CD4-positive, alpha-beta memory T cell (primary cell): ENCODE measurements at regions not wholly inside any gene's neighbourhood (a gene's known extent, or its start where the extent isn't known, plus 50 kb on each side); places are given as distances from the start of the nearest gene placed in this dataset.

Experiments used
- CTCF ChIA-PET: fragments of 350-600 bp; sonication (Branson Sonifier 250); formaldehyde crosslinking; loops from one replicate; lab custom pipeline; 2021; ENCODE audit warnings: inconsistent platforms; ENCODE audit not compliant: partially characterized antibody; lab: Charles Lee
- POLR2A ChIA-PET: fragments of 350-600 bp; sonication (Branson Sonifier 250); formaldehyde crosslinking; loops from one replicate; lab custom pipeline; 2021; ENCODE audit not compliant: partially characterized antibody; lab: Charles Lee
- DNase-seq, 5 donors: peaks; one replicate each; pipeline versions ENCODE4 v3.0.0 to v3.0.0-alpha.2; 2020 to 2022; ENCODE audit warnings: mixed read lengths in 1 of 5
- H3K27ac ChIP-seq: one replicate; pipeline ENCODE4 v1.7.0; 2013; ENCODE audit warnings: low read depth, low read length
- H3K27me3 ChIP-seq: 2 replicates; pipeline ENCODE4 v1.7.0; 2013; ENCODE audit warnings: mild to moderate bottlenecking, low read length, moderate library complexity; ENCODE audit not compliant: insufficient read depth
- H3K36me3 ChIP-seq: 2 replicates; pipeline ENCODE4 v1.7.0; 2013; ENCODE audit warnings: mild to moderate bottlenecking, low read length, moderate library complexity; ENCODE audit not compliant: insufficient read depth
- H3K4me1 ChIP-seq: 2 replicates; pipeline ENCODE4 v1.7.0; 2013; ENCODE audit warnings: mild to moderate bottlenecking, low read length, moderate library complexity; ENCODE audit not compliant: insufficient read depth
- H3K4me3 ChIP-seq, 2 donors: one replicate each; pipeline ENCODE4 v1.7.0; 2013; ENCODE audit warnings: low read length in 2 of 2, mild to moderate bottlenecking in 1 of 2
- H3K9me3 ChIP-seq, 2 donors: one replicate each; pipeline ENCODE4 v1.7.0; 2013; ENCODE audit warnings: low read length in 2 of 2, control low read depth in 1 of 2; ENCODE audit not compliant: control insufficient read depth in 1 of 2
- H3K27ac Mint-ChIP-seq, 7 donors: one replicate each; pipeline ENCODE4 v1.8.0; 2020 to 2021; ENCODE audit warnings: mixed read lengths in 7 of 7, mild to moderate bottlenecking in 6 of 7, inconsistent platforms in 3 of 7, moderate library complexity in 3 of 7
- H3K27me3 Mint-ChIP-seq, 2 donors: one replicate each; pipeline ENCODE4 v1.8.0; 2020 to 2021; ENCODE audit warnings: mixed read lengths in 2 of 2
- H3K36me3 Mint-ChIP-seq, 2 donors: one replicate each; pipeline ENCODE4 v1.8.0; 2020 to 2021; ENCODE audit warnings: mixed read lengths in 2 of 2, inconsistent platforms in 1 of 2, mild to moderate bottlenecking in 1 of 2
- H3K4me1 Mint-ChIP-seq, 4 donors: one replicate each; pipeline ENCODE4 v1.8.0; 2020 to 2021; ENCODE audit warnings: mixed read lengths in 4 of 4, mild to moderate bottlenecking in 1 of 4
- H3K4me3 Mint-ChIP-seq, 8 donors: one replicate each; pipeline ENCODE4 v1.8.0; 2020 to 2021; ENCODE audit warnings: mixed read lengths in 8 of 8, mild to moderate bottlenecking in 7 of 8, moderate library complexity in 6 of 8, inconsistent platforms in 3 of 8
- H3K9me3 Mint-ChIP-seq, 8 donors: one replicate each; pipeline ENCODE4 v1.8.0; 2020 to 2021; ENCODE audit warnings: mixed read lengths in 8 of 8, mild to moderate bottlenecking in 5 of 8, inconsistent platforms in 3 of 8, moderate library complexity in 1 of 8
- intact Hi-C: fragments of 100-400 bp; cut with micrococcal nuclease; formaldehyde crosslinking; loops from one replicate; pipeline ENCODE4 v1.15.1; 2023

- ChIA-PET CTCF (no interaction called here), POLR2A (no interaction called here)
- H3K27me3 ChIP-seq: no peaks in the 10 kb centered on the region
- H3K4me3 ChIP-seq: no peak overlapping the region
- H3K27me3 Mint-ChIP-seq: no peaks in the 10 kb centered on the region
- no peak overlapping the region for H3K27ac Mint-ChIP-seq
- no peaks in the 10 kb centered on the region for H3K9me3 ChIP-seq
- H3K4me3 Mint-ChIP-seq: no peak overlapping the region
- no peaks in the 10 kb centered on the region for H3K4me1 ChIP-seq
- peaks cover 0 to 7% (median 1%) of the 10 kb centered on the region in 8 donors for H3K9me3 Mint-ChIP-seq
- no peaks in the 10 kb centered on the region for H3K4me1 Mint-ChIP-seq
- no peaks in the 10 kb centered on the region for H3K36me3 ChIP-seq
- intact Hi-C loops: no loop called here
- DNase-seq: no peak
- H3K36me3 Mint-ChIP-seq: no peaks in the 10 kb centered on the region
- no peak overlapping the region for H3K27ac ChIP-seq
Observed at GRCh38 chr16:54703339-54703738, 227.3 kb upstream of the IRX5 start.

- H3K4me1 ChIP-seq: no peaks in the 10 kb centered on the region
- H3K9me3 ChIP-seq: no peaks in the 10 kb centered on the region
- H3K4me3 Mint-ChIP-seq: no peak overlapping the region
- H3K27me3 ChIP-seq: no peaks in the 10 kb centered on the region
- ChIA-PET CTCF (no interaction called here), POLR2A (no interaction called here)
- peaks cover 0 to 7% (median 2%) of the 10 kb centered on the region in 8 donors for H3K9me3 Mint-ChIP-seq
- H3K4me1 Mint-ChIP-seq: no peaks in the 10 kb centered on the region
- H3K4me3 ChIP-seq: no peak overlapping the region
- H3K36me3 ChIP-seq: no peaks in the 10 kb centered on the region
- intact Hi-C loops: no loop called here
- H3K27ac Mint-ChIP-seq: no peak overlapping the region
- H3K27ac ChIP-seq: no peak overlapping the region
- no peak for DNase-seq
- no peaks in the 10 kb centered on the region for H3K36me3 Mint-ChIP-seq
- no peaks in the 10 kb centered on the region for H3K27me3 Mint-ChIP-seq
Observed at GRCh38 chr16:54699656-54700055, 231.0 kb upstream of the IRX5 start.

DNA sequence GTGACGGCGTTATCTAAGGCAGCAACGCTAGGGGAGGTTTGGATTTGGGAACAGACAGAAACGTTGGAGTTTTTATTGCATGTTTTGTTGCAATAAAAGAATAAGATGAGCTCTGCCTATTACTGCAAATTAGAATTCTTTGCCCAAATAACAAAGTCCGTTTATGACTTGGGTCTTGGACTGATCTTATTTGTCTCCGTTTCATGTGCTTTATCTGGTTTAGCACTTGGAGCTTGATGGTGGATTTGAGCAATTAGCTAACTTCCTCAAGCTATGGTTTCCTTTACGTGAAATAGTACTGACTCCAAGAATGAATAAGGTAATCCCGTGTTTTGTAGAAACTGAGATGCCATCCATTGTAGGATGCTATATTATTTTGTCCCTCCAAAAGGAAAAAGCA, 233.0 kb upstream of the IRX5 start:
- H3K4me3 Mint-ChIP-seq: no peak overlapping the region
- no peak overlapping the region for H3K27ac ChIP-seq
- H3K9me3 Mint-ChIP-seq: peaks cover 0 to 13% (median 3%) of the 10 kb centered on the region in 8 donors
- H3K4me1 Mint-ChIP-seq: no peaks in the 10 kb centered on the region
- no peaks in the 10 kb centered on the region for H3K36me3 Mint-ChIP-seq
- H3K27me3 Mint-ChIP-seq: no peaks in the 10 kb centered on the region
- H3K4me3 ChIP-seq: no peak overlapping the region
- H3K36me3 ChIP-seq: no peaks in the 10 kb centered on the region
- no peaks in the 10 kb centered on the region for H3K27me3 ChIP-seq
- H3K27ac Mint-ChIP-seq: no peak overlapping the region
- DNase-seq: no peak
- POLR2A ChIA-PET: no interaction called here
- H3K4me1 ChIP-seq: no peaks in the 10 kb centered on the region
- intact Hi-C loops: no loop called here
- CTCF ChIA-PET: no interaction called here
- H3K9me3 ChIP-seq: no peaks in the 10 kb centered on the region

- H3K36me3 ChIP-seq: no peaks in the 10 kb centered on the region
- no peaks in the 10 kb centered on the region for H3K27me3 Mint-ChIP-seq
- no peak overlapping the region for H3K27ac Mint-ChIP-seq
- no peak overlapping the region for H3K27ac ChIP-seq
- ChIA-PET CTCF (no interaction called here), POLR2A (no interaction called here)
- H3K4me1 ChIP-seq: no peaks in the 10 kb centered on the region
- peaks cover 0 to 16% (median 3%) of the 10 kb centered on the region in 8 donors for H3K9me3 Mint-ChIP-seq
- H3K4me1 Mint-ChIP-seq: no peaks in the 10 kb centered on the region
- no peak overlapping the region for H3K4me3 Mint-ChIP-seq
- no peak for DNase-seq
- no peaks in the 10 kb centered on the region for H3K9me3 ChIP-seq
- intact Hi-C loops: no loop called here
- no peaks in the 10 kb centered on the region for H3K27me3 ChIP-seq
- H3K36me3 Mint-ChIP-seq: no peaks in the 10 kb centered on the region
- H3K4me3 ChIP-seq: no peak overlapping the region
Observed at GRCh38 chr16:54696970-54697369, 233.7 kb upstream of the IRX5 start.

DNA sequence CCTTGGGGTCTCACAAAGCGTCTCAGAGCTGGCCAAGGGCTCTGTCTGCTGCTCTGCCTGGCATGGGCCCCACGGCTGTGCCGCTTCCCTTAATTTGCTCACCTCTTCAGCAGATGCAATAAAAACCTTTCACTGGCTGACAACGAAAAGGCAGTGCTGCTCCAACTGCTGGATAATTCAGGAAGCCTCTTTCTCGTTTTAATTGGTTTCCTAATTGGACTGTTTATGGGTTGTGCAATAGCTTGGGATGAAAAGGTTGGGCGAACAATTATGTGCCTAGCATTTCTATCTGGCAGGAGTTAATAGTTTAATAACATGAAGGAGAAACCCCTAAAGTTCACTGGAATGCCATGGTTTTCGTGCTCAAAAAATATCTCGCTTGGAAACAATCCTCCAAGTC, 234.1 kb upstream of the IRX5 start:
- Histone ChIP-seq H3K27me3 (no peaks in the 10 kb centered on the region), H3K4me3 (no peak overlapping the region), H3K9me3 (no peaks in the 10 kb centered on the region), H3K4me1 (no peaks in the 10 kb centered on the region), H3K27ac (no peak overlapping the region), H3K36me3 (no peaks in the 10 kb centered on the region)
- H3K9me3 Mint-ChIP-seq: peaks cover 0 to 16% (median 3%) of the 10 kb centered on the region in 8 donors
- no peaks in the 10 kb centered on the region for H3K36me3 Mint-ChIP-seq
- DNase-seq: no peak
- POLR2A ChIA-PET: no interaction called here
- intact Hi-C loops: no loop called here
- no peak overlapping the region for H3K4me3 Mint-ChIP-seq
- CTCF ChIA-PET: no interaction called here
- H3K27me3 Mint-ChIP-seq: no peaks in the 10 kb centered on the region
- no peak overlapping the region for H3K27ac Mint-ChIP-seq
- no peaks in the 10 kb centered on the region for H3K4me1 Mint-ChIP-seq

DNA sequence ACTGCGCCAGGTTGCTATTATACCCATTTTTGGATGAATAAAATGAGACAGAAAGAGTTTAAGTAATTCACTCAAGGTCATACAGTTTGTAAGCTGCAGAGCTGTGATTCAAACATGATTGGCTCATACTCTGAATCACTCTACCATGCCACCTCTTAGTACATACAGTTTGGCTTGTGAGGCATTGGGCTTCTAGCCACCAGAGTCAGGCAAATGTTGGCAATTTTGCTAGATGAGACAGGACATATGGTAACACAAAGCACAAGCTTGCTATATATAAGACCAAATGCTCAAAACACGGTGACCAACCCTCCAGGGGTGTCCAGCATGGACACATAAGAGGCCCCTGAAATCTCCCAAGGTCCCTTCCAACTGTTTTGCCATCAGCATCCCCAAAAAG, 236.0 kb upstream of the IRX5 start:
- no peak overlapping the region for H3K4me3 ChIP-seq
- intact Hi-C loops: no loop called here
- DNase-seq: no peak
- H3K36me3 ChIP-seq: no peaks in the 10 kb centered on the region
- H3K4me1 ChIP-seq: no peaks in the 10 kb centered on the region
- ChIA-PET CTCF (no interaction called here), POLR2A (no interaction called here)
- H3K27ac Mint-ChIP-seq: no peak overlapping the region
- H3K27ac ChIP-seq: no peak overlapping the region
- no peaks in the 10 kb centered on the region for H3K4me1 Mint-ChIP-seq
- H3K36me3 Mint-ChIP-seq: no peaks in the 10 kb centered on the region
- no peaks in the 10 kb centered on the region for H3K27me3 Mint-ChIP-seq
- H3K4me3 Mint-ChIP-seq: no peak overlapping the region
- peaks cover 0 to 9% (median 2%) of the 10 kb centered on the region in 8 donors for H3K9me3 Mint-ChIP-seq
- H3K27me3 ChIP-seq: no peaks in the 10 kb centered on the region
- no peaks in the 10 kb centered on the region for H3K9me3 ChIP-seq

- Mint-ChIP-seq H3K27me3 (no peaks in the 10 kb centered on the region), H3K4me3 (no peak overlapping the region), H3K36me3 (no peaks in the 10 kb centered on the region), H3K4me1 (no peaks in the 10 kb centered on the region), H3K9me3 (peaks cover 0 to 9% (median 2%) of the 10 kb centered on the region in 8 donors), H3K27ac (no peak overlapping the region)
- Histone ChIP-seq H3K36me3 (no peaks in the 10 kb centered on the region), H3K27me3 (no peaks in the 10 kb centered on the region), H3K9me3 (no peaks in the 10 kb centered on the region), H3K4me1 (no peaks in the 10 kb centered on the region), H3K27ac (no peak overlapping the region), H3K4me3 (no peak overlapping the region)
- CTCF ChIA-PET: no interaction called here
- intact Hi-C loops: no loop called here
- no peak for DNase-seq
- POLR2A ChIA-PET: no interaction called here
Observed at GRCh38 chr16:54693864-54694263, 236.8 kb upstream of the IRX5 start.

DNA sequence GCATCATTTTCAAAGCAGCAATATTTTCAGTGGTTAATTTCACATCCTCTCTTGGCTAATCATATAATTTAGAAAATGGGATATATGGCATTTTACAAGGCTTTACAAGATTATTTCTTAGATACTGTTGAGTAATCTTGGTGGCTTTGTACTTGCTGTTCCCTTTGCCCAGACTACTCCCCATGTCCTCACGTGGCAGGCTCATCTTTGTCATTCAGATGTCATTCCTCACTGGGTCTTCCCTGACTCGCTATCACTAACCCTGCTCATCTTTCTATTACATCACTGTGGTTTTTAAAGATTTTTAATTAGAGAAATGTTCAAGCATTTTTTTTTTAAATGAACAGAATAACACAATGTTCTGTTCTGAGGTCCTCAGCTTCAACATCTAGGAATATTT, 240.0 kb upstream of the IRX5 start:
- POLR2A ChIA-PET: no interaction called here
- Mint-ChIP-seq H3K27me3 (no peaks in the 10 kb centered on the region), H3K4me3 (no peak overlapping the region)

More for the DNA sequence above, 240.0 kb upstream of the IRX5 start:
- Histone ChIP-seq H3K36me3 (no peaks in the 10 kb centered on the region), H3K4me3 (no peak overlapping the region), H3K4me1 (no peaks in the 10 kb centered on the region), H3K27ac (no peak overlapping the region), H3K27me3 (no peaks in the 10 kb centered on the region), H3K9me3 (no peaks in the 10 kb centered on the region)
- no peak for DNase-seq
- Mint-ChIP-seq H3K9me3 (peaks cover 0 to 15% (median 4%) of the 10 kb centered on the region in 8 donors), H3K4me1 (no peaks in the 10 kb centered on the region), H3K36me3 (no peaks in the 10 kb centered on the region), H3K27ac (no peak overlapping the region)
- intact Hi-C loops: no loop called here
- CTCF ChIA-PET: interaction anchor here (1.3 kb wide), 1 partner anchor 13 kb away, joined by 3 read pairs; no protein-coding TSS in a partner anchor
